Gastroesophageal sphincter (tissue), 3 donors: ENCODE measurements at regions not wholly inside any gene's neighbourhood (a gene's known extent, or its start where the extent isn't known, plus 50 kb on each side); places are given as distances from the start of the nearest gene placed in this dataset.

Experiments used
- CTCF ChIP-seq, 4 experiments: fragments of 200-600 bp in 2 of 4; fragments of 450-650 bp in 2 of 4; sonication (generic) in 1 of 4; IDR thresholded peaks; one replicate each; pipeline ENCODE4 v1.5.1; 2017 to 2019; ENCODE audit warnings: antibody characterized with exemption in 4 of 4, mild to moderate bottlenecking in 2 of 4, moderate library complexity in 2 of 4
- EP300 ChIP-seq: sonication (generic); formaldehyde crosslinking; IDR thresholded peaks from one replicate; pipeline ENCODE4 v1.6.1; 2017; ENCODE audit warnings: antibody characterized with exemption, mild to moderate bottlenecking
- POLR2A ChIP-seq, 2 donors: fragments of 450-650 bp; IDR thresholded peaks; one replicate each; pipeline ENCODE4 v1.6.1; 2017; ENCODE audit warnings: antibody characterized with exemption in 2 of 2, mild to moderate bottlenecking in 2 of 2, moderate library complexity in 1 of 2
- POLR2AphosphoS5 ChIP-seq: sonication (generic); formaldehyde crosslinking; IDR thresholded peaks from one replicate; pipeline ENCODE4 v1.6.1; 2017; ENCODE audit warnings: antibody characterized with exemption

- no peak for TF ChIP-seq POLR2AphosphoS5
- no peak for TF ChIP-seq POLR2A (IDR thresholded peaks at IDR 0.05)
- no peak for TF ChIP-seq CTCF (IDR thresholded peaks at IDR 0.05)
- TF ChIP-seq EP300: no peak
Observed at GRCh38 chr1:5737081-5737480, 255.1 kb downstream of the NPHP4 start.
